Rectal smooth muscle tissue (tissue), 1 donor: ENCODE measurements at regions not wholly inside any gene's neighbourhood (a gene's known extent, or its start where the extent isn't known, plus 50 kb on each side); places are given as distances from the start of the nearest gene placed in this dataset.
A peak's percentile ranks its signal among the peaks of the same experiment; 100 is the strongest.

Experiments
- H3K27ac ChIP-seq: one replicate; pipeline ENCODE4 v1.7.0; 2013; ENCODE audit warnings: low read depth, low read length, inconsistent platforms
- H3K27me3 ChIP-seq: one replicate; pipeline ENCODE4 v1.7.0; 2013; ENCODE audit warnings: low read length; ENCODE audit not compliant: control insufficient read depth, insufficient read depth
- H3K36me3 ChIP-seq: one replicate; pipeline ENCODE4 v1.7.0; 2013; ENCODE audit warnings: low read length; ENCODE audit not compliant: control insufficient read depth, insufficient read depth
- H3K4me1 ChIP-seq: one replicate; pipeline ENCODE4 v1.7.0; 2013; ENCODE audit warnings: low read length; ENCODE audit not compliant: control insufficient read depth, insufficient read depth
- H3K4me3 ChIP-seq: one replicate; pipeline ENCODE4 v1.7.0; 2013; ENCODE audit warnings: low read length
- H3K9ac ChIP-seq: one replicate; pipeline ENCODE4 v1.7.0; 2013; ENCODE audit warnings: low read length

DNA sequence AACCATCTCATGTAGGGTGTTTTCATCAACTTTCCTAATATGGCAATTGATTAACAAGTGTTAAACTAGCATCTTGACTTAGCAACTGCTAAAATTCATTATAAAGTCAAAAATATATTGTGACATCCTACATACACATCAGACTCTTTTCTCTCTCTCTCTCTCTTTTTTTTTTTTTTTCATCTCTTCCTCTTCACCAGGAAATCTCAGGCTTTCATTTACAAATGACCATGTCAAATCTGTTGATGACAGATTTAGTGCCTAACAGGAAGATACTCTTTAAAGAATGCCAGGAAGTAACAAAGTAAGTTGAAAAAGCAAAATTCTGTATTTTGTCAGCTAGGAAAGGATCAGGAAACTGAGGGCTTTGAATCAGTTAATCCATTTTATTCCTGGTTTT, 365.5 kb downstream of the PCDH7 start:
- no peak overlapping the region for H3K9ac ChIP-seq
- no peaks in the 10 kb centered on the region for H3K36me3 ChIP-seq
- no peak overlapping the region for H3K27ac ChIP-seq
- no peak overlapping the region for H3K4me3 ChIP-seq
- no peaks in the 10 kb centered on the region for H3K27me3 ChIP-seq
- no peaks in the 10 kb centered on the region for H3K4me1 ChIP-seq

DNA sequence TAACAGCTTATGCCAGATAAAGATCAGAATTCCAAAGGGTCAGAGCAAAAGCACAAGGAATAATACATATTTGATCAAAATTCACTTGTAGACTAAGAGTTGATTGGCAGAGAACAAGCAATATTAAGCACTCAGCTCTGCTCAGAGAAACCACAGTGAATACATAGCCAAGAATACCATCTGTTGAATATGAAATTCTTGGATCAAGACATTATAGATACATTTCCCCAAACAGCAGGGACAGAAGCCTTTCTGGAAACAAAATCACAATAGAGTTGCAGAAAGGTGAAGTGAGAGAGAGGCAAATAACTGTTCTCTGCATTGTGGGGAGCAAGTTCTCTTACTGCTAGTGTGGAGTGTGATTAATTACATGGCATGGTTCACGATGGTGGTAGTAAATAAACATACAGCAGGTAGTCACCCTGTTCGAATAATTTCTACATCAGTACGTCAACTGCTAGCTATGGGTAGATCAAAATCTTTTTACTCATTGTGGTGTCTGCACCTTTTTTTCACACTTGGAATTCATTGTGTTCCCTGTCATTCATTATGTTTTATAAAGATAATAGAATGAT, 366.7 kb downstream of the PCDH7 start:
- H3K27me3 ChIP-seq: no peaks in the 10 kb centered on the region
- no peak overlapping the region for H3K27ac ChIP-seq

GRCh38 chr4:31088600-31089230, 368.5 kb downstream of the PCDH7 start:
- H3K27ac ChIP-seq: peak overlapping the region; percentile 10
- no peaks in the 10 kb centered on the region for H3K4me1 ChIP-seq
- no peak overlapping the region for H3K9ac ChIP-seq
- H3K27me3 ChIP-seq: no peaks in the 10 kb centered on the region
- no peaks in the 10 kb centered on the region for H3K36me3 ChIP-seq
- no peak overlapping the region for H3K4me3 ChIP-seq

More for the DNA sequence above, 366.7 kb downstream of the PCDH7 start:
- H3K4me3 ChIP-seq: no peak overlapping the region
- H3K9ac ChIP-seq: no peak overlapping the region
- H3K36me3 ChIP-seq: no peaks in the 10 kb centered on the region
- H3K4me1 ChIP-seq: no peaks in the 10 kb centered on the region

DNA sequence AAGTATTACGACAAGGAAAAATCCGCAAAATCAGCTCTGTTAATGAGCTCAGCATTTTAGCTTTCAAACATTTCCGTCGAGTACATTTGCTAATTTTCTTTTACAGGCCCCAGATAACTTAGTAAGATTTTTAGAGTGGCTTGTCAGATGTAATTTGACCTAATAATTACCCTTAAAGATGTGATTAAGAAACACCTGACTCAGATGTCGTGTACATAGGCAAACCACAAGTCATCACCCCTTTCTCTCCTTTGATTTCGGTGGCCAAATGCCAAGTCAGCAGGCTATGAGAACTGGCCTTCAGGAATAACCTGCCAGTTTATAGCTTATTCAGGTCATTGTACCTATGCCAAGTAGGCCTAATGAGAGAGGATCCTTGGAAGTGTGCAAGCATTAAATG, 369.6 kb downstream of the PCDH7 start:
- Histone ChIP-seq H3K27ac (no peak overlapping the region), H3K36me3 (no peaks in the 10 kb centered on the region)

GRCh38 chr4:31094474-31094873, 374.3 kb downstream of the PCDH7 start:
- Histone ChIP-seq H3K36me3 (no peaks in the 10 kb centered on the region), H3K4me1 (no peaks in the 10 kb centered on the region), H3K9ac (no peak overlapping the region), H3K27me3 (no peaks in the 10 kb centered on the region), H3K27ac (no peak overlapping the region), H3K4me3 (no peak overlapping the region)

More for the DNA sequence above, 369.6 kb downstream of the PCDH7 start:
- Histone ChIP-seq H3K9ac (no peak overlapping the region), H3K4me1 (no peaks in the 10 kb centered on the region), H3K4me3 (no peak overlapping the region), H3K27me3 (no peaks in the 10 kb centered on the region)

- Histone ChIP-seq H3K4me3 (no peak overlapping the region), H3K9ac (no peak overlapping the region), H3K27ac (no peak overlapping the region), H3K36me3 (no peaks in the 10 kb centered on the region), H3K4me1 (peaks cover 2% of the 10 kb centered on the region), H3K27me3 (no peaks in the 10 kb centered on the region)
Observed at GRCh38 chr4:31097999-31098398, 377.8 kb downstream of the PCDH7 start.

- peaks cover 6% of the 10 kb centered on the region for H3K4me1 ChIP-seq
- no peak overlapping the region for H3K4me3 ChIP-seq
- H3K9ac ChIP-seq: no peak overlapping the region
- H3K36me3 ChIP-seq: no peaks in the 10 kb centered on the region
- H3K27me3 ChIP-seq: no peaks in the 10 kb centered on the region
- peak overlapping the region; percentile 44 for H3K27ac ChIP-seq
Observed at GRCh38 chr4:31100536-31100935, 380.4 kb downstream of the PCDH7 start.

DNA sequence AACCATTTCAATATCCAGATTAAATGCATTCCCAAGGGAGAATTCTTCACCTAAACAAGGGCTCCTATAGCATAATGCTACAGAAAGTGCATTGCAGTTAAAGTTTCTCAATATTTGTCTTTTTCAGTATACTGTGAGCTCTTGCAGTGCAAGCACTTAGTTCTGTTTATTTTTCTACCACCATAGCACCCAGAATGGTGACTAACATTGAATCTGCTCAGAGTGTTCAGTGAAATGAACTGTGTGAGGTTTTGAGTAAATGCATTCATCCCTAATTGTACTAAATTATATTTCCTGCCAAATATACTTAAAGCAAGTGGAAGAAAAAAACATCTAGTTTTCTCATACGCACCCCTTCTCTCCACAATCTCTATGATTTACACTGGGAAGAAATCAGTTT, 383.9 kb downstream of the PCDH7 start:
- Histone ChIP-seq H3K27me3 (no peaks in the 10 kb centered on the region), H3K9ac (no peak overlapping the region), H3K27ac (no peak overlapping the region), H3K4me3 (no peak overlapping the region), H3K36me3 (no peaks in the 10 kb centered on the region), H3K4me1 (peaks cover 6% of the 10 kb centered on the region)

DNA sequence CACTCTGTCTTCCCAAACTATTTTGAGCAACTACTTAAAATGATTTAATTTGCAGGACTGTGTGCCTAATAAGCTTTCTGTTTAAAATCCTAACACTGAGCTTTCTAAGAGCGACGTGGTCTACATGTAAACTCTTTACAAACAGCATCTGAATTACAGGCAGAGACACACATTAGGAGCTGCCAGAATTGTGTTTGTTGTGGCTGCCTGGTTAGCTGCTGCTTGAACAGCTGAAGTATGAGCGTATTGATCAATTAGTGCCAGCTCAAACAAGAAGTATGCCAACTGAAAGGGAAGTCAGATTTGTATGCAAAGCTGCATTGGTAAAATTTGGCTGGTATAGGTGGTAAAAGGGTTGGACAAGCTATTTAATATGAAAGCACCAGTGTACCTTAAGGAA, 384.4 kb downstream of the PCDH7 start:
- peaks cover 6% of the 10 kb centered on the region for H3K4me1 ChIP-seq
- no peak overlapping the region for H3K9ac ChIP-seq
- no peaks in the 10 kb centered on the region for H3K36me3 ChIP-seq
- H3K4me3 ChIP-seq: no peak overlapping the region
- H3K27ac ChIP-seq: no peak overlapping the region
- H3K27me3 ChIP-seq: no peaks in the 10 kb centered on the region

DNA sequence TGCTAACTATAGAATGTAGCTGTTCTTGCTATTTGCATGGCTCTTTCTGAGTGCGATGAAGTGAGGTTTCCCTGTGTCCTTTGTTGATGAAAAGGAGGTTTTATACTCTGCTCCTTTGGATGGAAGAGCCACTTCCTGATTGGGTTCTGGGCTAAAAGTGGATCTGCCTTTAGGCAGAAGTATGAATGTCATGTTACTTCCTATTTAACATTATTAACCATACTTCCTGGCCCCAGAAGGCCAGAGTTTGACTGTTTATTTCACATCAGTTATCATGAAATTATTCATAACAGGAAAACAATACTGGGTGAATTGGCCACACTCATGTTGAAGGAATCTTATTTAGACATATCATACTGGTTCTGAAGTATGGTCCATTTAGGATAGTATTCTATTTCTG, 386.2 kb downstream of the PCDH7 start:
- Histone ChIP-seq H3K9ac (no peak overlapping the region), H3K36me3 (no peaks in the 10 kb centered on the region), H3K27ac (no peak overlapping the region), H3K27me3 (no peaks in the 10 kb centered on the region), H3K4me1 (peaks cover 4% of the 10 kb centered on the region), H3K4me3 (no peak overlapping the region)

DNA sequence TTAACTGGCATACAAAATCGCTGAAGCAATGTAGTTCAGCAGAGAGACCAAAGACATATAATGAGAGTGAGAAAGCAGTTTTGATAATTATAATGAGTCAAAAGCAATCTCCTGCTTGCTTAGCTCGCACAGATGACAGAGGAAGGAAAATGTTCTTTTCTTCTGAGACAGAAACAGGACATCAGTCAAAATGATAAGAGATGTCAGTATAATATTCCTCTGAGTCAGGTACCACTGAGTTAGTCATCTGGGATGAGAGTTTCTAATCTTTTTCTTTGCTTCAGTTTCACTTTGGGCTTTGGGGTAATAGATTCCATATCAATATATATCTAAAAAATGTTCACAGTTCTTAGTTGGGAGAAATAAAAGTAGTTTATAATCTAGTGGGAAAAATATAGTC, 387.2 kb downstream of the PCDH7 start:
- H3K4me1 ChIP-seq: peaks cover 4% of the 10 kb centered on the region
- no peak overlapping the region for H3K9ac ChIP-seq
- H3K4me3 ChIP-seq: no peak overlapping the region
- H3K27ac ChIP-seq: no peak overlapping the region
- H3K36me3 ChIP-seq: no peaks in the 10 kb centered on the region
- H3K27me3 ChIP-seq: no peaks in the 10 kb centered on the region

- no peaks in the 10 kb centered on the region for H3K36me3 ChIP-seq
- no peaks in the 10 kb centered on the region for H3K27me3 ChIP-seq
- H3K4me3 ChIP-seq: no peak overlapping the region
- no peak overlapping the region for H3K27ac ChIP-seq
- H3K9ac ChIP-seq: no peak overlapping the region
- peaks cover 4% of the 10 kb centered on the region for H3K4me1 ChIP-seq
Observed at GRCh38 chr4:31108762-31109161, 388.6 kb downstream of the PCDH7 start.

- H3K36me3 ChIP-seq: no peaks in the 10 kb centered on the region
- no peak overlapping the region for H3K27ac ChIP-seq
- H3K27me3 ChIP-seq: no peaks in the 10 kb centered on the region
- H3K4me1 ChIP-seq: no peaks in the 10 kb centered on the region
- H3K4me3 ChIP-seq: no peak overlapping the region
- no peak overlapping the region for H3K9ac ChIP-seq
Observed at GRCh38 chr4:31111790-31112189, 391.6 kb downstream of the PCDH7 start.
